Adrenal gland (tissue), 9 donors: ENCODE measurements at regions not wholly inside any gene's neighbourhood (a gene's known extent, or its start where the extent isn't known, plus 50 kb on each side); places are given as distances from the start of the nearest gene placed in this dataset.

ENCODE experiments used
- DNase-seq, 7 donors: peaks; one replicate each; pipeline ENCODE4 v3.0.0-alpha.2; 2019 to 2020
- H3K27ac ChIP-seq, 5 donors: fragments of 200-600 bp; sonication (generic) in 4 of 5; 1 replicate in 3 of 5; 2 replicates in 2 of 5; pipeline versions ENCODE4 v1.5.1 to v1.8.0; 2016 to 2020; ENCODE audit warnings: mild to moderate bottlenecking in 1 of 5
- H3K27me3 ChIP-seq: fragments of 200-600 bp; 2 replicates; pipeline ENCODE4 v1.8.0; 2021
- H3K36me3 ChIP-seq, 2 donors: fragments of 200-600 bp; replicated peaks in 1 of 2; 1 replicate in 1 of 2; 2 replicates in 1 of 2; pipeline versions ENCODE4 v1.5.1 to v1.8.0; 2018 to 2022
- H3K4me1 ChIP-seq, 2 donors: fragments of 200-600 bp; replicated peaks in 1 of 2; 1 replicate in 1 of 2; 2 replicates in 1 of 2; pipeline versions ENCODE4 v1.5.1 to v1.8.0; 2018 to 2021
- H3K4me3 ChIP-seq, 4 donors: fragments of 200-600 bp; sonication (generic) in 3 of 4; one replicate each; pipeline ENCODE4 v1.5.1; 2016 to 2018
- H3K9me3 ChIP-seq, 3 donors: fragments of 200-600 bp; sonication (generic) in 1 of 3; replicated peaks in 1 of 3; 1 replicate in 2 of 3; 2 replicates in 1 of 3; pipeline versions ENCODE4 v1.5.1 to v1.8.0; 2016 to 2021
- CTCF ChIP-seq, 6 experiments: fragments of 450-650 bp in 4 of 6; fragments of 200-600 bp in 2 of 6; sonication (generic) in 1 of 6; IDR thresholded peaks; 1 replicate in 5 of 6; 2 replicates in 1 of 6; pipeline versions ENCODE4 v1.5.1 to v1.8.0; 2016 to 2021; ENCODE audit warnings: antibody characterized with exemption in 6 of 6, mild to moderate bottlenecking in 2 of 6, moderate library complexity in 1 of 6
- POLR2A ChIP-seq, 2 donors: fragments of 450-650 bp; IDR thresholded peaks; one replicate each; pipeline ENCODE4 v1.6.1; 2017; ENCODE audit warnings: antibody characterized with exemption in 2 of 2, mild to moderate bottlenecking in 2 of 2, moderate library complexity in 1 of 2
- WGBS, 4 donors: extraction: QIAGEN DNeasy Blood & Tissue Kit in 2 of 4; methylation state at CpG; one replicate each; pipeline versions ENCODE4 v1.1.5 to v1.1.7; 2013 to 2017; 5-methylcytosine and 5-hydroxymethylcytosine counted together
- intact Hi-C, 2 donors: fragments of 100-400 bp; cut with DNase I; formaldehyde crosslinking; loops; one replicate each; pipeline versions ENCODE4 v1.14.1 to v1.15.0; 2022 to 2023
- donor health status: healthy with polysubstance abuse.
- donor health status: Bipolar disorder and iron deficiency.
- donor health status: DM: yes; HTN: yes; CAD: no.
- donor health status: DM: no; HTN: no; CAD: no.
- donor health status: DM: no; HTN: no; CAD: no.

- H3K9me3 ChIP-seq, result no peaks in the 10 kb centered on the region
- WGBS, 4 donors, result 62 to 78% (median 70%) methylated on average over 3 of the region's 3 CpGs
- H3K4me1 ChIP-seq, result no peaks in the 10 kb centered on the region
- intact Hi-C loops, result no loop called here
- no peaks in the 10 kb centered on the region for H3K27me3 ChIP-seq
- H3K27ac ChIP-seq, result no peak overlapping the region
- no peak for DNase-seq
- no peaks in the 10 kb centered on the region for H3K36me3 ChIP-seq
- TF ChIP-seq CTCF (IDR thresholded peaks at IDR 0.05) (no peak), POLR2A (IDR thresholded peaks at IDR 0.05) (no peak)
- H3K4me3 ChIP-seq, result no peak overlapping the region
Measured at GRCh38 chr5:109496112-109496511, 86.3 kb upstream of the PJA2 start.

GRCh38 chr5:109487753-109488420, 78.1 kb upstream of the PJA2 start:
- Histone ChIP-seq H3K9me3 (no peaks in the 10 kb centered on the region), H3K27ac (no peak overlapping the region), H3K27me3 (no peaks in the 10 kb centered on the region), H3K36me3 (no peaks in the 10 kb centered on the region), H3K4me3 (no peak overlapping the region), H3K4me1 (peaks cover 0 to 17% of the 10 kb centered on the region in 2 donors)
- WGBS, 4 donors, result 93 to 97% (median 96%) methylated on average over 31 to 65 of the region's 65 CpGs
- TF ChIP-seq CTCF (IDR thresholded peaks at IDR 0.05), result no peak
- no peak for TF ChIP-seq POLR2A (IDR thresholded peaks at IDR 0.05)
- DNase-seq, result no peak
- intact Hi-C loops, result no loop called here

- H3K9me3 ChIP-seq, result no peaks in the 10 kb centered on the region
- DNase-seq, result no peak
Measured at GRCh38 chr5:109486200-109486804, 76.5 kb upstream of the PJA2 start.

GRCh38 chr5:109485030-109485429, 75.3 kb upstream of the PJA2 start:
- TF ChIP-seq CTCF (IDR thresholded peaks at IDR 0.05) (no peak), POLR2A (IDR thresholded peaks at IDR 0.05) (no peak)
- peaks cover 0 to 17% of the 10 kb centered on the region in 2 donors for H3K4me1 ChIP-seq
- WGBS, 4 donors, result 22 to 41% (median 28%) methylated on average over 8 of the region's 8 CpGs
- H3K36me3 ChIP-seq, result no peaks in the 10 kb centered on the region
- no peak overlapping the region for H3K27ac ChIP-seq
- intact Hi-C loops, result no loop called here
- H3K9me3 ChIP-seq, result no peaks in the 10 kb centered on the region
- DNase-seq, result peak; percentile 38 to 83 (median 73)
- no peak overlapping the region for H3K4me3 ChIP-seq
- H3K27me3 ChIP-seq, result no peaks in the 10 kb centered on the region

More at GRCh38 chr5:109486200-109486804, 76.5 kb upstream of the PJA2 start:
- Histone ChIP-seq H3K27me3 (no peaks in the 10 kb centered on the region), H3K4me1 (peaks cover 0 to 17% of the 10 kb centered on the region in 2 donors), H3K4me3 (no peak overlapping the region), H3K27ac (no peak overlapping the region), H3K36me3 (no peaks in the 10 kb centered on the region)
- 83 to 87% (median 86%) methylated on average over 8 to 10 of the region's 10 CpGs for WGBS, 4 donors
- TF ChIP-seq POLR2A (IDR thresholded peaks at IDR 0.05), result no peak
- intact Hi-C loops, result no loop called here

GRCh38 chr5:109484597-109484996, 74.8 kb upstream of the PJA2 start:
- 55 to 68% (median 59%) methylated on average over 3 of the region's 3 CpGs for WGBS, 4 donors
- Histone ChIP-seq H3K27ac (no peak overlapping the region), H3K4me3 (no peak overlapping the region), H3K4me1 (peaks cover 0 to 17% of the 10 kb centered on the region in 2 donors), H3K27me3 (no peaks in the 10 kb centered on the region), H3K36me3 (no peaks in the 10 kb centered on the region), H3K9me3 (no peaks in the 10 kb centered on the region)
- intact Hi-C loops, result no loop called here
- DNase-seq, result no peak
- TF ChIP-seq CTCF (IDR thresholded peaks at IDR 0.05) (no peak), POLR2A (IDR thresholded peaks at IDR 0.05) (no peak)
